ENCODE measurements at regions not wholly inside any gene's neighbourhood (a gene's known extent, or its start where the extent isn't known, plus 50 kb on each side); places are given as distances from the start of the nearest gene placed in this dataset.

DNA sequence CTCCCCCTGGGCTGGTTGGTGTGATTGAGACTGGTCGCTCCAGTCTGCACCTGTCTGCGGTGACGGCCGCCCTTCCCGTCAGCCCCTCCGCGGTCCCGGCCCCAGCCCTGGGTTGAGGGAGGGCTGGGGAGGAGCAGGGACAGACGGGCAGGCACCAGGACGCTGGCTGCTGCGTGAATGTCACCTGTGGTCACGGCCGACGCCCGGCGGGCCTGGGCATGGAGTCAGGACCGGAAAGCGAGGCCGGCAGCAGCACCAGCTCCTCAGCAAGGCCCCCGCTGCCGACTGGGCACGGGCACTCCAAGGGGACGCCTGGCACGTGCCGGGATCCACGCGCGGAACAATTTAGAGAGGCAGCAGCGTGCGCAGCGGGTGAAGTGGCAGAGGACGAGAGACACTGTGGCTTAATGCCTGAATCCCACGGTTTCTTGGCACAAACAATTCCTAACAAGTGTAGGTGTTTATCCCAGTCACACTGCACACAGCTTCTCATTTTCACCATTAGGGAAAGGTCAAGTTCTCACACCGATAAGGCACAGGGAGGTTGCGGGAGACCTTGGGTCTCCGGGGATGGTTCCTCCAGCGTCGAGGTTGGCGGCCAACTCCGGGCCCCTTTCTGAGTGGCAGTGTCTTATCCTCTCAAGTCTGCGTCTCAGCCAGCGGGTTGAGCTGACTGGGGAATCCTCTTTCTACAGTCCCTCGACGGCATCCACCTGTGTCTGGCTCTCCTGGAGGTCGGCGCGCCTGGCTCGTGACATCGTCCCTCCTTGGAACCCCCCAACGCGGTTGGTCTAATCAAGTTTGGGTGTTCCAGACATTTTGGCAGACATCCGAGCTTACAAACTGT is 66.4 kb upstream of the ADGRA1 start:
- no peak overlapping the region for H3K27ac ChIP-seq
- no peak for DNase-seq
- intact Hi-C loops (cut with DNase I; ENCODE audit: low total_unique reads): no loop called here
- H3K4me3 ChIP-seq: no peak overlapping the region
- WGBS, 5 donors: 92 to 96% (median 95%) methylated on average over 36 to 52 of the region's 52 CpGs
- peaks cover 0 to 12% (median 0%) of the 10 kb centered on the region in 6 donors for H3K4me1 ChIP-seq
- no peaks in the 10 kb centered on the region for H3K36me3 ChIP-seq
- peaks cover 0 to 59% (median 8%) of the 10 kb centered on the region in 7 donors for H3K27me3 ChIP-seq (replicated peaks in 1 of 7)
- peak in 1 of 3 donors; percentile 13 for TF ChIP-seq POLR2AphosphoS5 (IDR thresholded peaks at IDR 0.05)
- TF ChIP-seq POLR2A (IDR thresholded peaks at IDR 0.05): no peak
- TF ChIP-seq, protein P1, sequence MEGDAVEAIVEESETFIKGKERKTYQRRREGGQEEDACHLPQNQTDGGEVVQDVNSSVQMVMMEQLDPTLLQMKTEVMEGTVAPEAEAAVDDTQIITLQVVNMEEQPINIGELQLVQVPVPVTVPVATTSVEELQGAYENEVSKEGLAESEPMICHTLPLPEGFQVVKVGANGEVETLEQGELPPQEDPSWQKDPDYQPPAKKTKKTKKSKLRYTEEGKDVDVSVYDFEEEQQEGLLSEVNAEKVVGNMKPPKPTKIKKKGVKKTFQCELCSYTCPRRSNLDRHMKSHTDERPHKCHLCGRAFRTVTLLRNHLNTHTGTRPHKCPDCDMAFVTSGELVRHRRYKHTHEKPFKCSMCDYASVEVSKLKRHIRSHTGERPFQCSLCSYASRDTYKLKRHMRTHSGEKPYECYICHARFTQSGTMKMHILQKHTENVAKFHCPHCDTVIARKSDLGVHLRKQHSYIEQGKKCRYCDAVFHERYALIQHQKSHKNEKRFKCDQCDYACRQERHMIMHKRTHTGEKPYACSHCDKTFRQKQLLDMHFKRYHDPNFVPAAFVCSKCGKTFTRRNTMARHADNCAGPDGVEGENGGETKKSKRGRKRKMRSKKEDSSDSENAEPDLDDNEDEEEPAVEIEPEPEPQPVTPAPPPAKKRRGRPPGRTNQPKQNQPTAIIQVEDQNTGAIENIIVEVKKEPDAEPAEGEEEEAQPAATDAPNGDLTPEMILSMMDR (IDR thresholded peaks at IDR 0.05 in 8 of 11, conservative IDR thresholded peaks at IDR 0.05 in 3 of 11): no peak
- no peaks in the 10 kb centered on the region for H3K9me3 ChIP-seq

DNA sequence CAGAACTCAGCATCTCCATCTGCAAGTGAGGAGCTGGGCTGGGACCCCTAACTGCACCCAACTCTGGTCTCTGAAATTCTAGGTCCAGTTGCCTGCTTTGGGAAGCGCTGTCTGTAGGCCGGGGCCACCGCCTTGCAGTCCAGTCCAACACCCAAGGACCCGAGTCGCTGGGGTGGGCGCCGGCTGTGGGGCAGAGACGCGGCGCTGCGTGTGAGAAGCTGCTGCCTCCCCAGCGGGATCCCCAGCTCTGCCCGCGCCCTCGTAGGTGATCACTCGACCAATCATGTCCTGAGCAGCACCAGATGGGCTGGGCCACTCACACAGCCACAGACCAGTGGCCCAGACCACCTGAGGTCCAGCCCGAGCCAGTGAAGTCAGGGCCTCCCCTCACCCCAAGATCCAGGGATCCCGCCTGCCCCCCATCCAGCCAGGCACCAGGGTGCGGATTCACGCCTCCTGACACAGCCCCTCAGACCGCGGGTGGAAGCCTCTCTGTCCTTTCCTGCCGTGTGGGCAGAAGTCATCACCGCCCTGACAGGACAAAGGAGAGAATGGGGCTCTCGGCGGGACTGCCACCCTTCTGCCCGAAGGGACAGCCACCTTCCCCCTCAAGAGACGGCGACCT is 67.4 kb upstream of the ADGRA1 start:
- no peak for DNase-seq
- H3K4me1 ChIP-seq: peaks cover 0 to 12% (median 0%) of the 10 kb centered on the region in 6 donors
- H3K9me3 ChIP-seq: no peaks in the 10 kb centered on the region
- TF ChIP-seq, protein P1 (IDR thresholded peaks at IDR 0.05 in 8 of 11, conservative IDR thresholded peaks at IDR 0.05 in 3 of 11): no peak
- TF ChIP-seq POLR2AphosphoS5 (IDR thresholded peaks at IDR 0.05) (no peak), POLR2A (IDR thresholded peaks at IDR 0.05) (no peak)
- intact Hi-C loops (cut with DNase I; ENCODE audit: low total_unique reads): no loop called here
- WGBS, 5 donors: 84 to 91% (median 87%) methylated on average over 28 to 29 of the region's 29 CpGs
- H3K27me3 ChIP-seq (replicated peaks in 1 of 7): peaks cover 0 to 55% (median 3%) of the 10 kb centered on the region in 7 donors
- H3K36me3 ChIP-seq: no peaks in the 10 kb centered on the region
- no peak overlapping the region for H3K4me3 ChIP-seq
- H3K27ac ChIP-seq: no peak overlapping the region

DNA sequence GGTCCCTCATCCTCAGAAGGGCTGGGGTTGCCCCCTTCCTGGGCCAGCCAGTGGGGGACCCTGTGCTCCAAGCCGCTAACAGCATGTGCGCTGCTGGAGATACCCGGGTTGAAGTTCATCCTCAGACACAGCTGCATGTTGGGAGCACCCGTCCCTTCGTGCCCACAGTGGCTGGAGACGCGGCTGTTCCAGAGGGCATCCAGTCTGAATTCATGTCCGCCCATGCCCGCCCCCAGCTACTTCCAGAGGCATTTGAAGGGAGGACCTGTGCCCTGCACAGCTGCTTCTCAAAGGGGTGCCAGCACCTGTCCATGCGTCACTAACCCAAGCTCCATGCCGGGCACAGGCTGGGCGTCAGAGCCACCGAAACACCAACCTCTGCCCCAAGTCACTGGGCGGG is 68.1 kb upstream of the ADGRA1 start:
- no peak overlapping the region for H3K4me3 ChIP-seq
- DNase-seq: no peak
- peaks cover 0 to 18% (median 0%) of the 10 kb centered on the region in 6 donors for H3K4me1 ChIP-seq
- 89 to 96% (median 93%) methylated on average over 12 to 14 of the region's 14 CpGs for WGBS, 5 donors
- no peak overlapping the region for H3K27ac ChIP-seq
- no peak for TF ChIP-seq POLR2A (IDR thresholded peaks at IDR 0.05)
- TF ChIP-seq POLR2AphosphoS5 (IDR thresholded peaks at IDR 0.05): peak in 1 of 3 donors; percentile 3
- no peaks in the 10 kb centered on the region for H3K36me3 ChIP-seq
- intact Hi-C loops (cut with DNase I; ENCODE audit: low total_unique reads): no loop called here
- H3K9me3 ChIP-seq: no peaks in the 10 kb centered on the region
- H3K27me3 ChIP-seq (replicated peaks in 1 of 7): peaks cover 0 to 54% (median 0%) of the 10 kb centered on the region in 7 donors

DNA sequence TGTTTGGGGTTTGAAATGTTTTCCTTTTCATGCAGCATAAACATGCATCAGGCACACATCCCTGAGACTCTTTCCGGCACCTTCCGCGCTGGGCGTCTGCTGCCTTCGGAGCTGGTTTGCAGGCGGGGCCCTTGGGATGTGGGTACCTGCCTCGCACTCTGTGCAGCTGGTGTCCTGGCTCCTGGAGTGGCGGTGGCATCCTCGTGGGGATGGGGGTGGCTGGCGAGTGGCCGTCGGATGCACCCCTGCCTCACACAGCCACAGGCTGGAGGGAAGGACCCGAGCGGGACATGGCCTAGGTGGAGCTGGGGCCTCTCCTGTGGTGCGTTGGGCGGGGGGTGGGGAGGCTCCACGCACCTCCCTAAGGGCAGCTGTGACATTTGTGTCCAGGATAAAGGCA is 68.5 kb upstream of the ADGRA1 start:
- intact Hi-C loops (cut with DNase I; ENCODE audit: low total_unique reads): no loop called here
- Histone ChIP-seq H3K4me1 (peaks cover 0 to 22% (median 0%) of the 10 kb centered on the region in 6 donors), H3K9me3 (no peaks in the 10 kb centered on the region), H3K4me3 (no peak overlapping the region), H3K27ac (no peak overlapping the region), H3K36me3 (no peaks in the 10 kb centered on the region), H3K27me3 (replicated peaks in 1 of 7) (peaks cover 0 to 54% (median 0%) of the 10 kb centered on the region in 7 donors)
- WGBS, 5 donors: 86 to 93% (median 87%) methylated on average over 17 of the region's 17 CpGs
- TF ChIP-seq POLR2AphosphoS5 (IDR thresholded peaks at IDR 0.05) (no peak), POLR2A (IDR thresholded peaks at IDR 0.05) (no peak)
- TF ChIP-seq, protein P1 (IDR thresholded peaks at IDR 0.05 in 8 of 11, conservative IDR thresholded peaks at IDR 0.05 in 3 of 11): no peak
- DNase-seq: no peak

Data from spleen (tissue), 11 donors.